ENCODE measurements at regions not wholly inside any gene's neighbourhood (a gene's known extent, or its start where the extent isn't known, plus 50 kb on each side); places are given as distances from the start of the nearest gene placed in this dataset.

- TF ChIP-seq PRDM1 (tag by site-specific recombination; IDR thresholded peaks at IDR 0.05) (no peak), GLIS1 (tag by site-specific recombination; IDR thresholded peaks at IDR 0.05) (no peak)
Measured at GRCh38 chr6:101341926-101342325, 51.6 kb upstream of the GRIK2 start.
